ENCODE measurements at regions not wholly inside any gene's neighbourhood (a gene's known extent, or its start where the extent isn't known, plus 50 kb on each side); places are given as distances from the start of the nearest gene placed in this dataset.

GRCh38 chr22:48459859-48460823 lies 1367.5 kb downstream of the BRD1 start:
- Mint-ChIP-seq H3K27ac (no peak overlapping the region), H3K4me1 (no peaks in the 10 kb centered on the region), H3K27me3 (ENCODE audit: low read depth) (peaks cover 17% of the 10 kb centered on the region), H3K4me3 (no peak overlapping the region), H3K9me3 (no peaks in the 10 kb centered on the region), H3K36me3 (ENCODE audit: low read depth) (no peaks in the 10 kb centered on the region)
- TF ChIP-seq CTCF (IDR thresholded peaks at IDR 0.05; ENCODE audit: unreplicated experiment in 3 of 3) = no peak

- no peak for TF ChIP-seq CTCF (IDR thresholded peaks at IDR 0.05; ENCODE audit: unreplicated experiment in 3 of 3)
- no peak overlapping the region for H3K4me3 Mint-ChIP-seq
- no peak overlapping the region for H3K27ac Mint-ChIP-seq
These were observed 1368.4 kb downstream of the BRD1 start for GRCh38 chr22:48459259-48459658.

GRCh38 chr22:48456449-48456848 lies 1371.2 kb downstream of the BRD1 start:
- Mint-ChIP-seq H3K4me1 (no peaks in the 10 kb centered on the region), H3K36me3 (ENCODE audit: low read depth) (no peaks in the 10 kb centered on the region)

More at GRCh38 chr22:48459259-48459658, 1368.4 kb downstream of the BRD1 start:
- Mint-ChIP-seq H3K4me1 (no peaks in the 10 kb centered on the region), H3K9me3 (no peaks in the 10 kb centered on the region), H3K36me3 (ENCODE audit: low read depth) (no peaks in the 10 kb centered on the region), H3K27me3 (ENCODE audit: low read depth) (peaks cover 17% of the 10 kb centered on the region)

GRCh38 chr22:48453751-48454485 lies 1373.8 kb downstream of the BRD1 start:
- Mint-ChIP-seq H3K4me1 (no peaks in the 10 kb centered on the region), H3K9me3 (no peaks in the 10 kb centered on the region), H3K4me3 (no peak overlapping the region)

More at GRCh38 chr22:48456449-48456848, 1371.2 kb downstream of the BRD1 start:
- H3K27me3 Mint-ChIP-seq (ENCODE audit: low read depth) = peaks cover 13% of the 10 kb centered on the region
- TF ChIP-seq CTCF (IDR thresholded peaks at IDR 0.05; ENCODE audit: unreplicated experiment in 3 of 3) = no peak
- H3K27ac Mint-ChIP-seq = no peak overlapping the region
- H3K9me3 Mint-ChIP-seq = no peaks in the 10 kb centered on the region
- H3K4me3 Mint-ChIP-seq = no peak overlapping the region

GRCh38 chr22:48453171-48453570 lies 1374.5 kb downstream of the BRD1 start:
- H3K4me1 Mint-ChIP-seq = no peaks in the 10 kb centered on the region
- TF ChIP-seq CTCF (IDR thresholded peaks at IDR 0.05; ENCODE audit: unreplicated experiment in 3 of 3) = no peak
- H3K9me3 Mint-ChIP-seq = no peaks in the 10 kb centered on the region
- H3K27ac Mint-ChIP-seq = no peak overlapping the region
- no peaks in the 10 kb centered on the region for H3K36me3 Mint-ChIP-seq (ENCODE audit: low read depth)
- H3K4me3 Mint-ChIP-seq = no peak overlapping the region
- H3K27me3 Mint-ChIP-seq (ENCODE audit: low read depth) = peaks cover 10% of the 10 kb centered on the region

More at GRCh38 chr22:48453751-48454485, 1373.8 kb downstream of the BRD1 start:
- no peaks in the 10 kb centered on the region for H3K36me3 Mint-ChIP-seq (ENCODE audit: low read depth)
- H3K27ac Mint-ChIP-seq = no peak overlapping the region
- TF ChIP-seq CTCF (IDR thresholded peaks at IDR 0.05; ENCODE audit: unreplicated experiment in 3 of 3) = no peak
- H3K27me3 Mint-ChIP-seq (ENCODE audit: low read depth) = peaks cover 10% of the 10 kb centered on the region

Data from nephron (organoid).